ENCODE measurements at regions not wholly inside any gene's neighbourhood (a gene's known extent, or its start where the extent isn't known, plus 50 kb on each side); places are given as distances from the start of the nearest gene placed in this dataset.

GRCh38 chr1:9473032-9473807 lies 66.0 kb upstream of the SLC25A33 start:
- TF ChIP-seq CTCF (IDR thresholded peaks at IDR 0.05) (no peak), POLR2AphosphoS5 (IDR thresholded peaks at IDR 0.05; ENCODE audit: low read depth, low read length) (no peak), RAD21 (IDR thresholded peaks at IDR 0.05; ENCODE audit: low read length) (no peak)
